ENCODE measurements at regions not wholly inside any gene's neighbourhood (a gene's known extent, or its start where the extent isn't known, plus 50 kb on each side); places are given as distances from the start of the nearest gene placed in this dataset.

DNA sequence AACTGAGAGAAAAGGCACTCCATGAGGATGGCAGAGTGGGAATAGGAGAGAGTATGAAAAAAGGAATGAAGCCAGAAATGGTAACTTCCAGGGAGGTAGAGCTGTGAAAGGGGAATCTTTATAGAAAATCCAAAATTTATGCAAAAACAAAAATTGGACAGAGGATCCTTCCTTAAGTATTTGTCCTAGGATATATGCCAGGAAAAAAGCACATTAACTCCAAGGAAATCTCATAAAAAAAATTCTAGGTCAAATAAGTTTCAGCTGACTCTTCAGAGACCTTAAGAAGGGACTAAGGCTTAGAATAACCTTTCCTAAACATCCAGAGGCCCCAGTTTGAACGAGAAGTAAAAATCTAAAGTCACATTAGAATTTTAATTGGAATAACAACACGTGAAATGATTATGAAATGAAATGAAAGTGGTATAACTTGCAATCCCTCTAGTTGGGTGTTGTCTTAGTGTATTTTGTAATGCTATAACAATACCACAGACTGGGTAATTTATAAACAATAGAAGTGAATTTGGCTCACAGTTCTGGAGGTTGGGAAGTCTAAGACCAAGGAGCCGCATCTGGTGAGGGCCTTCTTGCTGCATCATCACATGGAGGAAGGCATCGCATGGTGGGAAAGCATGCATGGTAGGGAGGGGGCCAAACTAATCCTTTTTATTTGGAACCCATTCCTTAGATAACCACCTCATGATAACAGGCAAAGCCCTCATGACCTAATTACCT is 145.4 kb upstream of the RXFP1 start:
- dilution Hi-C loops (cut with MboI; ENCODE audit: extremely low pct_ligation_motif_present, low sequenced_read_pairs), result no loop called here

More for the DNA sequence above, 145.4 kb upstream of the RXFP1 start:
- Histone ChIP-seq H3K9me3 (replicated peaks; ENCODE audit: control insufficient read depth, insufficient read depth, low read length) (no peaks in the 10 kb centered on the region), H3K79me2 (ENCODE audit: control insufficient read depth, insufficient read depth, low read length) (no peaks in the 10 kb centered on the region), H3K27me3 (ENCODE audit: control insufficient read depth in 2 of 2, insufficient read depth in 2 of 2, low read length in 2 of 2) (no peaks in the 10 kb centered on the region), H3K27ac (ENCODE audit: insufficient read depth, low read depth, low read length) (no peak overlapping the region), H3K4me2 (ENCODE audit: insufficient read depth, low read length) (no peak overlapping the region), H4K20me1 (replicated peaks; ENCODE audit: control insufficient read depth, extremely low read depth, insufficient read depth, low read length) (no peaks in the 10 kb centered on the region), H3K36me3 (ENCODE audit: control insufficient read depth in 2 of 2, extremely low read depth in 1 of 2, insufficient read depth in 2 of 2, low read length in 2 of 2) (no peaks in the 10 kb centered on the region), H3K9ac (replicated peaks; ENCODE audit: extremely low read depth, insufficient read depth, low read length) (no peak overlapping the region), H2AFZ (ENCODE audit: low read depth, low read length) (no peak overlapping the region), H3K9me1 (replicated peaks; ENCODE audit: control insufficient read depth, extremely low read depth, insufficient read depth, low read length) (no peaks in the 10 kb centered on the region), H3K4me1 (ENCODE audit: control insufficient read depth, extremely low read depth, insufficient read depth, low read length) (peaks cover 7% of the 10 kb centered on the region), H3K4me3 (replicated peaks in 1 of 3; ENCODE audit: insufficient read depth in 1 of 3, low read depth in 1 of 3, low read length in 3 of 3) (no peak overlapping the region)
- CTCF ChIA-PET, result interaction anchor here (1.6 kb wide), 1 partner anchor 16 kb away, joined by 4 read pairs; no protein-coding TSS in a partner anchor
- TF ChIP-seq GATA2 (IDR thresholded peaks at IDR 0.05; ENCODE audit: insufficient read depth, insufficient read length, low read depth, low read length), result no peak
- TF ChIP-seq JUN (IDR thresholded peaks at IDR 0.05; ENCODE audit: borderline replicate concordance, insufficient read depth, insufficient read length, low read depth), result no peak
- no peak for TF ChIP-seq POLR2AphosphoS5 (IDR thresholded peaks at IDR 0.05; ENCODE audit: insufficient read depth, low read depth, low read length)
- no peak for TF ChIP-seq POLR2A (IDR thresholded peaks at IDR 0.05; ENCODE audit: low read depth, low read length)
- TF ChIP-seq EZH2 (IDR thresholded peaks at IDR 0.05; ENCODE audit: borderline replicate concordance, low read depth, low read length, severe bottlenecking), result no peak
- TF ChIP-seq, protein P1, sequence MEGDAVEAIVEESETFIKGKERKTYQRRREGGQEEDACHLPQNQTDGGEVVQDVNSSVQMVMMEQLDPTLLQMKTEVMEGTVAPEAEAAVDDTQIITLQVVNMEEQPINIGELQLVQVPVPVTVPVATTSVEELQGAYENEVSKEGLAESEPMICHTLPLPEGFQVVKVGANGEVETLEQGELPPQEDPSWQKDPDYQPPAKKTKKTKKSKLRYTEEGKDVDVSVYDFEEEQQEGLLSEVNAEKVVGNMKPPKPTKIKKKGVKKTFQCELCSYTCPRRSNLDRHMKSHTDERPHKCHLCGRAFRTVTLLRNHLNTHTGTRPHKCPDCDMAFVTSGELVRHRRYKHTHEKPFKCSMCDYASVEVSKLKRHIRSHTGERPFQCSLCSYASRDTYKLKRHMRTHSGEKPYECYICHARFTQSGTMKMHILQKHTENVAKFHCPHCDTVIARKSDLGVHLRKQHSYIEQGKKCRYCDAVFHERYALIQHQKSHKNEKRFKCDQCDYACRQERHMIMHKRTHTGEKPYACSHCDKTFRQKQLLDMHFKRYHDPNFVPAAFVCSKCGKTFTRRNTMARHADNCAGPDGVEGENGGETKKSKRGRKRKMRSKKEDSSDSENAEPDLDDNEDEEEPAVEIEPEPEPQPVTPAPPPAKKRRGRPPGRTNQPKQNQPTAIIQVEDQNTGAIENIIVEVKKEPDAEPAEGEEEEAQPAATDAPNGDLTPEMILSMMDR (IDR thresholded peaks at IDR 0.05; ENCODE audit: extremely low read depth in 1 of 2, insufficient read depth in 1 of 2, low read depth in 1 of 2, low read length in 2 of 2), result no peak
- TF ChIP-seq, protein P2, sequence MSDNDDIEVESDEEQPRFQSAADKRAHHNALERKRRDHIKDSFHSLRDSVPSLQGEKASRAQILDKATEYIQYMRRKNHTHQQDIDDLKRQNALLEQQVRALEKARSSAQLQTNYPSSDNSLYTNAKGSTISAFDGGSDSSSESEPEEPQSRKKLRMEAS (IDR thresholded peaks at IDR 0.05; ENCODE audit: insufficient read depth, insufficient read length), result no peak
- no peak for TF ChIP-seq FOS (IDR thresholded peaks at IDR 0.05; ENCODE audit: borderline replicate concordance, insufficient read depth, low read length)
- TF ChIP-seq MYC (IDR thresholded peaks at IDR 0.05; ENCODE audit: low read depth, low read length), result no peak
- BruUV-seq (replicated peaks), result no TSS peak
- intact Hi-C loops (cut with micrococcal nuclease), result no loop called here
- POLR2A ChIA-PET, result no interaction called here
- DNase-seq (ENCODE audit: low read depth, low spot score) (no peak), FAIRE-seq (no peak)
